Heart left ventricle (tissue), 13 donors: ENCODE measurements at regions not wholly inside any gene's neighbourhood (a gene's known extent, or its start where the extent isn't known, plus 50 kb on each side); places are given as distances from the start of the nearest gene placed in this dataset.

Experiments
- CTCF ChIP-seq, 12 donors: fragments of 200-600 bp; sonication (generic) in 4 of 12; IDR thresholded peaks; one replicate each; pipeline versions ENCODE4 v1.5.0 to v1.8.0; 2018 to 2022; ENCODE audit warnings: antibody characterized with exemption in 12 of 12, mild to moderate bottlenecking in 5 of 12
- POLR2A ChIP-seq, 2 donors: fragments of 450-650 bp; IDR thresholded peaks; one replicate each; pipeline ENCODE4 v1.6.1; 2017; ENCODE audit warnings: antibody characterized with exemption in 2 of 2, mild to moderate bottlenecking in 2 of 2, moderate library complexity in 2 of 2
- donor health status: ischemic (EF 13 %, LVEDD 7.1; RV severe dilation, severe dysfunction).
- donor health status: DM: no; HTN: yes; CAD: no.
- donor health status: DM: no; HTN: no; CAD: no.
- donor health status: ischemic (EF 25% LVEDD 6.9; RV normal size, moderate dysfunction).
- donor health status: ischemic (EF 25% LVEDD 5.7; RV mildly dilated, moderate dysfunction).
- donor health status: ischemic (EF 35%, LVEDD 5.7; RV mildly dilated, moderate dysfunction).
- donor health status: nonischemic (EF 11% LVEDD 7.7; RV severe dilation, severe dysfunction).
- donor health status: DM: yes; HTN: yes; CAD: no.
- donor health status: PGD.
- donor health status: ischemic (EF 29% LVEDD 5.4; RV normal size, mild dysfunction).
- donor health status: nonischemic (EF 23%, LVEDD 6.1; RV moderate dilation, normal function).

- TF ChIP-seq POLR2A (IDR thresholded peaks at IDR 0.05) (no peak), CTCF (IDR thresholded peaks at IDR 0.05) (no peak)
Observed at GRCh38 chr10:21417172-21417712, 108.2 kb downstream of the SKIDA1 start.
